Breast epithelium (tissue), 3 donors: ENCODE measurements at regions not wholly inside any gene's neighbourhood (a gene's known extent, or its start where the extent isn't known, plus 50 kb on each side); places are given as distances from the start of the nearest gene placed in this dataset.
"Not testable (repeated sequence)": the region's sequence is repeated elsewhere in the genome, so short reads cannot be mapped to it uniquely, and the experiment has no call there.

Source experiments
- CTCF ChIP-seq, 3 donors: fragments of 450-650 bp; IDR thresholded peaks; one replicate each; pipeline ENCODE4 v1.5.1; 2016 to 2017; ENCODE audit warnings: antibody characterized with exemption in 3 of 3, mild to moderate bottlenecking in 3 of 3, moderate library complexity in 3 of 3
- POLR2A ChIP-seq: fragments of 450-650 bp; IDR thresholded peaks from one replicate; pipeline ENCODE4 v1.6.1; 2016; ENCODE audit warnings: antibody characterized with exemption, mild to moderate bottlenecking, moderate library complexity
- POLR2AphosphoS5 ChIP-seq, 3 donors: sonication (generic); formaldehyde crosslinking; IDR thresholded peaks; one replicate each; pipeline ENCODE4 v1.6.1; 2017; ENCODE audit warnings: antibody characterized with exemption in 3 of 3

- TF ChIP-seq POLR2AphosphoS5 (IDR thresholded peaks at IDR 0.05); CTCF (IDR thresholded peaks at IDR 0.05); POLR2A: not testable (repeated sequence)
Measured at GRCh38 chr4:3633277-3633676, 101.1 kb upstream of the LRPAP1 start.
